ENCODE measurements at regions not wholly inside any gene's neighbourhood (a gene's known extent, or its start where the extent isn't known, plus 50 kb on each side); places are given as distances from the start of the nearest gene placed in this dataset.

- Mint-ChIP-seq H3K9me3 (peaks cover 0 to 7% (median 3%) of the 10 kb centered on the region in 7 donors), H3K4me3 (no peak overlapping the region), H3K4me1 (peaks cover 4% of the 10 kb centered on the region), H3K27ac (no peak overlapping the region), H3K36me3 (no peaks in the 10 kb centered on the region), H3K27me3 (ENCODE audit: low read depth in 3 of 3) (no peaks in the 10 kb centered on the region)
- H4K20me1 ChIP-seq (ENCODE audit: insufficient read depth, low read length) = no peaks in the 10 kb centered on the region
- WGBS (ENCODE audit: insufficient coverage) = no CpG with 5 or more reads among the region's 2 CpGs
- no peak overlapping the region for H3K9ac ChIP-seq (ENCODE audit: insufficient read depth, low read length, poor library complexity, severe bottlenecking)
- no peak overlapping the region for H3K4me2 ChIP-seq (replicated peaks; ENCODE audit: extremely low read depth, low read length, poor library complexity, severe bottlenecking)
- no peak for DNase-seq
- no peaks in the 10 kb centered on the region for H3K27me3 ChIP-seq (ENCODE audit: control insufficient read depth in 2 of 2, insufficient read depth in 2 of 2, low read length in 2 of 2)
- no peaks in the 10 kb centered on the region for H3K79me2 ChIP-seq (ENCODE audit: insufficient read depth, low read length)
- peaks cover 0 to 6% of the 10 kb centered on the region in 2 donors for H3K9me3 ChIP-seq (replicated peaks in 1 of 2; ENCODE audit: control insufficient read depth in 1 of 2, insufficient read depth in 1 of 2, low read length in 2 of 2)
- TF ChIP-seq, protein P1, sequence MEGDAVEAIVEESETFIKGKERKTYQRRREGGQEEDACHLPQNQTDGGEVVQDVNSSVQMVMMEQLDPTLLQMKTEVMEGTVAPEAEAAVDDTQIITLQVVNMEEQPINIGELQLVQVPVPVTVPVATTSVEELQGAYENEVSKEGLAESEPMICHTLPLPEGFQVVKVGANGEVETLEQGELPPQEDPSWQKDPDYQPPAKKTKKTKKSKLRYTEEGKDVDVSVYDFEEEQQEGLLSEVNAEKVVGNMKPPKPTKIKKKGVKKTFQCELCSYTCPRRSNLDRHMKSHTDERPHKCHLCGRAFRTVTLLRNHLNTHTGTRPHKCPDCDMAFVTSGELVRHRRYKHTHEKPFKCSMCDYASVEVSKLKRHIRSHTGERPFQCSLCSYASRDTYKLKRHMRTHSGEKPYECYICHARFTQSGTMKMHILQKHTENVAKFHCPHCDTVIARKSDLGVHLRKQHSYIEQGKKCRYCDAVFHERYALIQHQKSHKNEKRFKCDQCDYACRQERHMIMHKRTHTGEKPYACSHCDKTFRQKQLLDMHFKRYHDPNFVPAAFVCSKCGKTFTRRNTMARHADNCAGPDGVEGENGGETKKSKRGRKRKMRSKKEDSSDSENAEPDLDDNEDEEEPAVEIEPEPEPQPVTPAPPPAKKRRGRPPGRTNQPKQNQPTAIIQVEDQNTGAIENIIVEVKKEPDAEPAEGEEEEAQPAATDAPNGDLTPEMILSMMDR (IDR thresholded peaks at IDR 0.05) = no peak
- no peak overlapping the region for H3K27ac ChIP-seq (ENCODE audit: low read depth in 1 of 2, low read length in 2 of 2)
- H3K36me3 ChIP-seq (replicated peaks in 1 of 2; ENCODE audit: control insufficient read depth in 1 of 2, insufficient read depth in 2 of 2, low read length in 2 of 2) = no peaks in the 10 kb centered on the region
- H3K4me1 ChIP-seq (ENCODE audit: control insufficient read depth in 1 of 2, insufficient read depth in 2 of 2, low read length in 2 of 2) = no peaks in the 10 kb centered on the region
- H2AFZ ChIP-seq (ENCODE audit: insufficient read depth, low read depth, low read length, poor library complexity, severe bottlenecking) = no peak overlapping the region
- intact Hi-C loops (cut with micrococcal nuclease) = no loop called here
- no peak overlapping the region for H3K4me3 ChIP-seq (replicated peaks in 1 of 3; ENCODE audit: low read depth in 2 of 3, low read length in 3 of 3)
Observed at GRCh38 chr4:33302321-33302720, 2582.2 kb downstream of the PCDH7 start.

GRCh38 chr4:33306131-33306530 lies 2586.0 kb downstream of the PCDH7 start:
- Histone ChIP-seq H3K36me3 (replicated peaks in 1 of 2; ENCODE audit: control insufficient read depth in 1 of 2, insufficient read depth in 2 of 2, low read length in 2 of 2) (no peaks in the 10 kb centered on the region), H4K20me1 (ENCODE audit: insufficient read depth, low read length) (no peaks in the 10 kb centered on the region)
- intact Hi-C loops (cut with micrococcal nuclease) = no loop called here

More at GRCh38 chr4:33306131-33306530, 2586.0 kb downstream of the PCDH7 start:
- Histone ChIP-seq H3K4me2 (replicated peaks; ENCODE audit: extremely low read depth, low read length, poor library complexity, severe bottlenecking) (no peak overlapping the region), H3K4me3 (replicated peaks in 1 of 3; ENCODE audit: low read depth in 2 of 3, low read length in 3 of 3) (no peak overlapping the region), H3K9me3 (replicated peaks in 1 of 2; ENCODE audit: control insufficient read depth in 1 of 2, insufficient read depth in 1 of 2, low read length in 2 of 2) (peaks cover 0 to 3% of the 10 kb centered on the region in 2 donors), H3K79me2 (ENCODE audit: insufficient read depth, low read length) (no peaks in the 10 kb centered on the region), H3K27me3 (ENCODE audit: control insufficient read depth in 2 of 2, insufficient read depth in 2 of 2, low read length in 2 of 2) (no peaks in the 10 kb centered on the region), H2AFZ (ENCODE audit: insufficient read depth, low read depth, low read length, poor library complexity, severe bottlenecking) (no peak overlapping the region), H3K27ac (ENCODE audit: low read depth in 1 of 2, low read length in 2 of 2) (no peak overlapping the region), H3K4me1 (ENCODE audit: control insufficient read depth in 1 of 2, insufficient read depth in 2 of 2, low read length in 2 of 2) (no peaks in the 10 kb centered on the region), H3K9ac (ENCODE audit: insufficient read depth, low read length, poor library complexity, severe bottlenecking) (no peak overlapping the region)
- no peaks in the 10 kb centered on the region for H3K36me3 Mint-ChIP-seq
- DNase-seq = no peak
- WGBS (ENCODE audit: insufficient coverage) = 95% methylated on average over 2 of the region's 2 CpGs
- no peak overlapping the region for H3K27ac Mint-ChIP-seq
- no peak overlapping the region for H3K4me3 Mint-ChIP-seq
- TF ChIP-seq, protein P1 (IDR thresholded peaks at IDR 0.05) = no peak
- no peaks in the 10 kb centered on the region for H3K27me3 Mint-ChIP-seq (ENCODE audit: low read depth in 3 of 3)
- H3K9me3 Mint-ChIP-seq = peaks cover 0 to 11% (median 5%) of the 10 kb centered on the region in 7 donors
- H3K4me1 Mint-ChIP-seq = no peaks in the 10 kb centered on the region
